Neural progenitor cell (in vitro differentiated cells): ENCODE measurements at regions not wholly inside any gene's neighbourhood (a gene's known extent, or its start where the extent isn't known, plus 50 kb on each side); places are given as distances from the start of the nearest gene placed in this dataset.

Experiments
- CTCF ChIP-seq: fragments of 200-600 bp; sonication (generic); IDR thresholded peaks from 2 replicates; pipeline ENCODE4 v1.5.1; 2017; ENCODE audit warnings: antibody characterized with exemption, mild to moderate bottlenecking
- EZH2 ChIP-seq: fragments of 200-600 bp; sonication (generic); IDR thresholded peaks from 2 replicates; pipeline ENCODE4 v1.6.1; 2017; ENCODE audit warnings: antibody characterized with exemption, mild to moderate bottlenecking, moderate library complexity
- EZH2phosphoT487 ChIP-seq: fragments of 200-600 bp; sonication (generic); IDR thresholded peaks from 2 replicates; pipeline ENCODE4 v1.6.1; 2017; ENCODE audit warnings: antibody characterized with exemption

GRCh38 chr5:158569534-158569933, 530.2 kb downstream of the EBF1 start:
- TF ChIP-seq EZH2phosphoT487: no peak
- TF ChIP-seq CTCF: no peak
- no peak for TF ChIP-seq EZH2
